ENCODE measurements at regions not wholly inside any gene's neighbourhood (a gene's known extent, or its start where the extent isn't known, plus 50 kb on each side); places are given as distances from the start of the nearest gene placed in this dataset.
"Not testable (repeated sequence)": the region's sequence is repeated elsewhere in the genome, so short reads cannot be mapped to it uniquely, and the experiment has no call there.

DNA sequence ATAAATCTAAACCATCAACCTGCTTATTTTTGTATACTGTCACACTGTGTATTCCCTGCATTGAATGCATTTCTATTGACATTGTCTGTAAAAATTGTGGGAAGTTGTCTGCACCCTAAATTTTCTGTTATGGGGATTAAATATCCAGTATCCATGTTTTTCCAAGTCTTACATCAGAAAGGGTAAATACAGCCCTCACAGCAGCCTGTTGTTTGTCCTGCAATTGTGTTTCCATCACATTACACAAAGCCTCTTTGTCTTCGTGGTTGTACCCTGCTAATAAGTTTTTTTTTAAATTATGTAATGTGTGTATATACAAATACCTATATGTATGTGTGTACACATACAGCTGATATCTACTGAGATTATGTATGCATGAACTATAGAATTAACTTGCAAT is 109.2 kb upstream of the PTPN20 start:
- DNase-seq (ENCODE audit: low read depth): not testable (repeated sequence)

DNA sequence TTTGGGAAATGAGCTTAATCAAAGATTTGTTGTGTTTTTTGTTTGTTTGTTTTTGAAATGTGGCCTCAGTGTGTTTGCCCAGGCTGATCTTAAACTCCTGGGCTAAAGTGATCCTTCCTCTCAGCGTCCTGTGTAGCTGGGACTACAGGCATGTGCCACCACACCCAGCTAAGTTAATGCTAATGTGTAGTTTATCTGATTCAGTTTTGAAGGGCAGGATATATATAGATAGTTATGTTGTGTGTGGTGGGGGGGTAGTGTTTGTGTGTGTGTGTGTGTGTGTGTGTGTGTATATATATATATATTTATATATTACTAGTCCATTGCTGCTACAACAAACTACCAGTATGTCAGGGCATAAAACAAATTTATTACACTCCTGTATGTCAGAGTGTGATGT is 108.1 kb upstream of the PTPN20 start:
- DNase-seq (ENCODE audit: low read depth): not testable (repeated sequence)

DNA sequence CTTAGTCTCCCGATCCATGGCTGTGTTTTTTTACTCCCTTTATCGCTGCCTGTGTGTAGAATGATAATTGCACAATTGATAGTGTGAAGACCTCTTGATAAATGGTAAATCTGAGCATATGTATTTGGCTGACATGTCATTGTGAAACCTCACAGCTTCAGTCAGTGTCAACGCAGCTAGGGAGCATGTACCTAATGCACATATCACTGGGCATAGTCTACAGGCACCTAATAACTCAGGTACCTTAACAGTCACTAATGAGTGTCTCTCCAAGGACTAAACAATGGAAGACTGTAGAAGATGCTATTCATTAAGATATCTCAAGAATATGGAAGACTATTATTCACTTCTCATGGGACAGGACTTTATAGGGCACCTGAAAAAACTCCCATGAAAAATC is 101.0 kb upstream of the PTPN20 start:
- DNase-seq (ENCODE audit: low read depth): not testable (repeated sequence)

DNA sequence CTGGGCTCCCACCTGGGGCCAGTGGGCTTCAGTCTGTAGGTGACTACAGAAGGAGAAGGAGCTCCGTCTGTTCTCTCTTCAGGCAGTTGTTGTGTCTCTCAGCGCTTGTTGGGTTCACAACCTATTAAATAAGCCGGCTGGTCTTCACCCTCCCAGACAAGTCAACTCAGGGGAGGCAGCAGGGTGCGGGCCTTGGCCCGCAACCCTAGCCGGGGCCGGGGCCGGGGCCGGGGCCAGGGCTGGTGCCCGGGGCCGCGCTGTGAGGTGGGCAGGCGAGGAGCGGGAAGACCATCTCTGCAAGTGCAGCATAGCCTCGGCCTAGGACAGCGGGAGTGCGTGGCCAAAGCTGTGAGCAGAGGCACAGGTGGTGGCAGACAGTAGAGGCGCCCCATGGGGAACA is 95.1 kb upstream of the PTPN20 start:
- DNase-seq (ENCODE audit: low read depth): not testable (repeated sequence)

- DNase-seq (ENCODE audit: low read depth): not testable (repeated sequence)
Measured at GRCh38 chr10:46840393-46841050, 70.7 kb upstream of the PTPN20 start.

DNA sequence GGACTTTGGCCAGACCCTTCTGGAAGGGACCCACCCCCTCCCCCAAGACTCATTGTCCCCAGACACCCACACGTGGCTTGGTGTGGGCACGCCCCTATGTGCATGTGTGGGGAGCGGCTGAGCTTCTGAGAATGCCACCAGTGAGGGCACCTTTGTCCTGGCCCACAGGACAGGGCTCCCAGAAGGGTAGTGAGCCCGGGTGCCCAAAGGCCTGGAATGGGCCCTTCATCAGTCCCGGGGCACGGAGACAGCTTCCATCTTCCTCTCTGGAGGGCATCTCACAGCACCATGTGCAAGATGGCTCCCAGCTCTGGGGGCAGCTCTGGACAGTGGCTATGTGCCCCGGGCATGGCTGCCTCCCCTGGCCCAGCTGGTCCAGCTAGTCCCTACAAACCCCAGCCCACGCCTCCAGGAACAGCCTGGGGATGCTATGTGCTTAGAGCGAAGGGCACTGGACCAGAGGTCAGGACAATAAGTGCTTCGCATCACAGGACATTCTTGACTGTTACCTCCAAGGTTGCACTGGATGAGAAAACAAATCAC is 70.1 kb upstream of the PTPN20 start:
- not testable (repeated sequence) for DNase-seq (ENCODE audit: low read depth)

DNA sequence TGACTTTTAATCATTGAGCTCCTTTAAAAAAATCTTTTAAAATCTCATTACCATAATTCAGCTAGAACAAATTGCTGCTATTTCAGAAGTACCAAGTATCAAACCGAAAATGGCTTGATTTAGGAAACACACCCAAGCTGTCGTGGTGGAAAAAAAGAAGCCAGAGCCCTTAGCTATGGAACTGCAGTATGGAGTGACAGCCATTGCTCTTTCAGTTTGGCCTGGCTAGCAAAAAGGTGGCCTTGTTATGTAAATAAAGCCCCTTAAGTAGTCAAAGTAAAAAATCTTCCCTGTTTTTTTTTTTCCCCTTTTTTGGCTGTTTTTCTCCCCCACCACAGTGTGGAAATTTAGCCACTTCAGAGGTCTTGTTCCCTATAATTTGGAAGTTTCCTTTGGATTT is 66.0 kb upstream of the PTPN20 start:
- DNase-seq (ENCODE audit: low read depth): not testable (repeated sequence)

DNA sequence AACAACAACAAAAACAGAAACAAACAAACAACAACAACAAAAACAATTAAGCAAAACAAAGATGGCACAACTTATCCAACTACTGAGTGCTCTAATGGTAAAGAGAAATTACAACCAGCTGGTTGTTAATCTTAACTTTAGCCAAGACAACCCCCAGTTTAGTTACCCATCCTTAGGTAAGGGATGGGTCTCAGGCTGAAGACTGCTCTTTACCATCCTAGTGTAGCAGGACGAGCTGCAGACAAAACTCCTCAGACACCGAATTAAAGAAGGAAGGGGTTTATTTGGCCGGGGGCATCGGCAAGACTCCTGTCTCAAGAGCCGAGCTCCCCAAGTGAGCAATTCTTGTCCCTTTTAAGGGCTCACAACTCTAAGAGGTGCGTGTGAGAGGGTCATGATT is 65.6 kb upstream of the PTPN20 start:
- not testable (repeated sequence) for DNase-seq (ENCODE audit: low read depth)

- DNase-seq (ENCODE audit: low read depth): not testable (repeated sequence)
Measured at GRCh38 chr10:46860753-46861152, 50.5 kb upstream of the PTPN20 start.
